NB4 (cell line): ENCODE measurements at regions not wholly inside any gene's neighbourhood (a gene's known extent, or its start where the extent isn't known, plus 50 kb on each side); places are given as distances from the start of the nearest gene placed in this dataset.

Source experiments
- CTCF ChIP-seq: IDR thresholded peaks from one replicate; pipeline ENCODE4 v1.5.1; 2012; ENCODE audit warnings: low read depth, low read length
- TF ChIP-seq, protein P1 (sequence below): IDR thresholded peaks from 2 replicates; pipeline ENCODE4 v1.6.1; 2011; ENCODE audit warnings: low read depth, low read length

- TF ChIP-seq, protein P1, sequence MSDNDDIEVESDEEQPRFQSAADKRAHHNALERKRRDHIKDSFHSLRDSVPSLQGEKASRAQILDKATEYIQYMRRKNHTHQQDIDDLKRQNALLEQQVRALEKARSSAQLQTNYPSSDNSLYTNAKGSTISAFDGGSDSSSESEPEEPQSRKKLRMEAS, result no peak
- TF ChIP-seq CTCF, result no peak
Observed at GRCh38 chr16:58913456-58913855, 179.3 kb upstream of the GOT2 start.
